GM19238 (cell line): ENCODE measurements at regions not wholly inside any gene's neighbourhood (a gene's known extent, or its start where the extent isn't known, plus 50 kb on each side); places are given as distances from the start of the nearest gene placed in this dataset.
"Not testable (repeated sequence)": the region's sequence is repeated elsewhere in the genome, so short reads cannot be mapped to it uniquely, and the experiment has no call there.

Experiments used
- DNase-seq: peaks from one replicate; pipeline ENCODE4 v3.0.0; 2011; ENCODE audit warnings: low spot score; ENCODE audit not compliant: insufficient read length

GRCh38 chr5:158606233-158606632, 493.5 kb downstream of the EBF1 start:
- no peak for DNase-seq

- no peak for DNase-seq
Observed at GRCh38 chr5:158602981-158603380, 496.7 kb downstream of the EBF1 start.

- DNase-seq: no peak
Observed at GRCh38 chr5:158601118-158601517, 498.6 kb downstream of the EBF1 start.

- no peak for DNase-seq
Observed at GRCh38 chr5:158600679-158601078, 499.0 kb downstream of the EBF1 start.

- no peak for DNase-seq
Observed at GRCh38 chr5:158599157-158599556, 500.6 kb downstream of the EBF1 start.

GRCh38 chr5:158594595-158595242, 505.0 kb downstream of the EBF1 start:
- DNase-seq: no peak

GRCh38 chr5:158593925-158594324, 505.8 kb downstream of the EBF1 start:
- no peak for DNase-seq

GRCh38 chr5:158591301-158591863, 508.3 kb downstream of the EBF1 start:
- no peak for DNase-seq

GRCh38 chr5:158590746-158591300, 508.9 kb downstream of the EBF1 start:
- DNase-seq: no peak

GRCh38 chr5:158589939-158590338, 509.8 kb downstream of the EBF1 start:
- DNase-seq: no peak

GRCh38 chr5:158588617-158589016, 511.1 kb downstream of the EBF1 start:
- DNase-seq: no peak

GRCh38 chr5:158586054-158586453, 513.7 kb downstream of the EBF1 start:
- no peak for DNase-seq

GRCh38 chr5:158582669-158583068, 517.0 kb downstream of the EBF1 start:
- not testable (repeated sequence) for DNase-seq

GRCh38 chr5:158573829-158574228, 525.9 kb downstream of the EBF1 start:
- no peak for DNase-seq

- no peak for DNase-seq
Observed at GRCh38 chr5:158570502-158570901, 529.2 kb downstream of the EBF1 start.

- DNase-seq: no peak
Observed at GRCh38 chr5:158569534-158569933, 530.2 kb downstream of the EBF1 start.

GRCh38 chr5:158565017-158565789, 534.5 kb downstream of the EBF1 start:
- no peak for DNase-seq

GRCh38 chr5:158563760-158564390, 535.8 kb downstream of the EBF1 start:
- DNase-seq: no peak

- DNase-seq: no peak
Observed at GRCh38 chr5:158561562-158562190, 538.0 kb downstream of the EBF1 start.

GRCh38 chr5:158560170-158560569, 539.5 kb downstream of the EBF1 start:
- peak; percentile 40 for DNase-seq

- DNase-seq: no peak
Observed at GRCh38 chr5:158559643-158560042, 540.1 kb downstream of the EBF1 start.
